ENCODE measurements at regions not wholly inside any gene's neighbourhood (a gene's known extent, or its start where the extent isn't known, plus 50 kb on each side); places are given as distances from the start of the nearest gene placed in this dataset.

- DNase-seq, result no peak
These were observed 323.6 kb downstream of the NFIB start for GRCh38 chr9:13990331-13990730.

- no peak for DNase-seq
These were observed 325.0 kb downstream of the NFIB start for GRCh38 chr9:13988944-13989343.

- no peak for DNase-seq
These were observed 330.3 kb downstream of the NFIB start for GRCh38 chr9:13983607-13984006.

GRCh38 chr9:13979941-13980318, 334.0 kb downstream of the NFIB start:
- no peak for DNase-seq

- DNase-seq, result no peak
These were observed 338.2 kb downstream of the NFIB start for GRCh38 chr9:13975611-13976290.

GRCh38 chr9:13974891-13975290, 339.1 kb downstream of the NFIB start:
- DNase-seq, result no peak

- no peak for DNase-seq
These were observed 341.8 kb downstream of the NFIB start for GRCh38 chr9:13971966-13972655.

- DNase-seq, result no peak
These were observed 342.5 kb downstream of the NFIB start for GRCh38 chr9:13971415-13971814.

GRCh38 chr9:13970426-13970825, 343.5 kb downstream of the NFIB start:
- DNase-seq, result no peak

GRCh38 chr9:13970018-13970417, 343.9 kb downstream of the NFIB start:
- DNase-seq, result no peak

- DNase-seq, result no peak
These were observed 346.5 kb downstream of the NFIB start for GRCh38 chr9:13967438-13967837.

GRCh38 chr9:13967011-13967410, 346.9 kb downstream of the NFIB start:
- no peak for DNase-seq

- DNase-seq, result no peak
These were observed 350.8 kb downstream of the NFIB start for GRCh38 chr9:13963005-13963653.

- DNase-seq, result no peak
These were observed 351.9 kb downstream of the NFIB start for GRCh38 chr9:13962006-13962405.

- DNase-seq, result no peak
These were observed 353.8 kb downstream of the NFIB start for GRCh38 chr9:13960011-13960765.

- no peak for DNase-seq
These were observed 355.3 kb downstream of the NFIB start for GRCh38 chr9:13958672-13959071.

GRCh38 chr9:13957089-13957488, 356.9 kb downstream of the NFIB start:
- no peak for DNase-seq

- DNase-seq, result no peak
These were observed 357.8 kb downstream of the NFIB start for GRCh38 chr9:13956107-13956506.

- no peak for DNase-seq
These were observed 361.0 kb downstream of the NFIB start for GRCh38 chr9:13952906-13953305.

GRCh38 chr9:13948037-13948436, 365.9 kb downstream of the NFIB start:
- no peak for DNase-seq

- no peak for DNase-seq
These were observed 370.8 kb downstream of the NFIB start for GRCh38 chr9:13943176-13943575.

- no peak for DNase-seq
These were observed 371.2 kb downstream of the NFIB start for GRCh38 chr9:13942695-13943094.

- no peak for DNase-seq
These were observed 371.7 kb downstream of the NFIB start for GRCh38 chr9:13942201-13942600.

- DNase-seq, result no peak
These were observed 372.2 kb downstream of the NFIB start for GRCh38 chr9:13941714-13942113.

Data from cerebellar nuclear complex (tissue), 1 donor.